GM23338 (cell line): ENCODE measurements at regions not wholly inside any gene's neighbourhood (a gene's known extent, or its start where the extent isn't known, plus 50 kb on each side); places are given as distances from the start of the nearest gene placed in this dataset.

Experiments used
- ATAC-seq: fragments of 200-7000 bp; cut with Tn5 transposase; 3 replicates; pipeline ENCODE4 v1.9.1; 2020
- DNase-seq: peaks from one replicate; pipeline ENCODE4 v3.0.0-alpha.2; 2015; ENCODE audit warnings: low spot score
- H2AFZ ChIP-seq: fragments of 200-600 bp; sonication (generic); 2 replicates; pipeline ENCODE4 v1.8.0; 2016; ENCODE audit warnings: antibody characterized with exemption, mild to moderate bottlenecking, moderate library complexity
- H3F3A ChIP-seq: fragments of 200-600 bp; sonication (generic); replicated peaks from 2 replicates; pipeline ENCODE4 v1.8.0; 2017; ENCODE audit warnings: antibody characterized with exemption, mixed run types, low read depth
- H3K27ac ChIP-seq: fragments of 200-600 bp; sonication (generic); 2 replicates; pipeline ENCODE4 v1.6.1; 2016; ENCODE audit warnings: low read depth
- H3K27me3 ChIP-seq: fragments of 200-600 bp; sonication (generic); 2 replicates; pipeline ENCODE4 v1.8.0; 2016; ENCODE audit warnings: mild to moderate bottlenecking, mixed run types, moderate library complexity; ENCODE audit not compliant: insufficient read depth
- H3K36me3 ChIP-seq: fragments of 200-600 bp; sonication (generic); 2 replicates; pipeline ENCODE4 v1.8.0; 2016; ENCODE audit warnings: mild to moderate bottlenecking; ENCODE audit not compliant: insufficient read depth
- H3K4me1 ChIP-seq: fragments of 200-600 bp; sonication (generic); 2 replicates; pipeline ENCODE4 v1.8.0; 2016; ENCODE audit warnings: mild to moderate bottlenecking, moderate library complexity; ENCODE audit not compliant: insufficient read depth
- H3K4me2 ChIP-seq: fragments of 200-600 bp; sonication (generic); 2 replicates; pipeline ENCODE4 v1.7.1; 2017; ENCODE audit warnings: mixed run types
- H3K4me3 ChIP-seq: fragments of 200-600 bp; sonication (generic); 2 replicates; pipeline ENCODE4 v1.6.1; 2016; ENCODE audit warnings: mixed run types
- H3K79me2 ChIP-seq: fragments of 200-600 bp; sonication (generic); replicated peaks from 2 replicates; pipeline ENCODE4 v1.8.0; 2017; ENCODE audit warnings: mild to moderate bottlenecking; ENCODE audit not compliant: insufficient read depth
- H3K9me2 ChIP-seq: fragments of 200-600 bp; sonication (generic); 2 replicates; pipeline ENCODE4 v1.8.0; 2017; ENCODE audit not compliant: insufficient read depth
- H4K20me1 ChIP-seq: fragments of 200-600 bp; sonication (generic); replicated peaks from 2 replicates; pipeline ENCODE4 v1.8.0; 2017; ENCODE audit warnings: mild to moderate bottlenecking; ENCODE audit not compliant: insufficient read depth
- H3K27ac Mint-ChIP-seq: 2 replicates; pipeline ENCODE4 v1.8.0; 2020; ENCODE audit warnings: inconsistent platforms, mild to moderate bottlenecking, moderate library complexity, mixed read lengths
- H3K27me3 Mint-ChIP-seq: 3 replicates; pipeline ENCODE4 v1.8.0; 2022; ENCODE audit warnings: low read depth, mild to moderate bottlenecking, moderate library complexity, mixed read lengths, inconsistent platforms; ENCODE audit not compliant: insufficient read depth, poor library complexity
- H3K36me3 Mint-ChIP-seq: 3 replicates; pipeline ENCODE4 v1.8.0; 2021; ENCODE audit warnings: low read depth, mild to moderate bottlenecking, inconsistent platforms, moderate library complexity, mixed read lengths
- H3K4me1 Mint-ChIP-seq: 3 replicates; pipeline ENCODE4 v1.8.0; 2020; ENCODE audit warnings: mild to moderate bottlenecking, inconsistent platforms, mixed read lengths
- H3K4me3 Mint-ChIP-seq: 3 replicates; pipeline ENCODE4 v1.8.0; 2021; ENCODE audit warnings: moderate library complexity, mild to moderate bottlenecking, inconsistent platforms, mixed read lengths
- H3K9me3 Mint-ChIP-seq: 3 replicates; pipeline ENCODE4 v1.8.0; 2020; ENCODE audit warnings: moderate library complexity, mild to moderate bottlenecking, inconsistent platforms, mixed read lengths
- ETS1 ChIP-seq: IDR thresholded peaks from 2 replicates; pipeline ENCODE4 v1.6.1; 2016; ENCODE audit warnings: antibody characterized with exemption
- EZH2 ChIP-seq: fragments of 200-600 bp; sonication (generic); IDR thresholded peaks from one replicate; pipeline ENCODE4 v1.8.0; 2017; ENCODE audit warnings: antibody characterized with exemption, mild to moderate bottlenecking, low read depth; ENCODE audit not compliant: unreplicated experiment
- JUNB ChIP-seq: IDR thresholded peaks from one replicate; pipeline ENCODE4 v1.6.1; 2016; ENCODE audit warnings: antibody characterized with exemption; ENCODE audit not compliant: unreplicated experiment
- POLR2AphosphoS5 ChIP-seq: IDR thresholded peaks from 2 replicates; pipeline ENCODE4 v1.6.1; 2016; ENCODE audit warnings: antibody characterized with exemption, low read depth
- ZNF114 ChIP-seq: fragments of 250-450 bp; sonication (Bioruptor Pico); IDR thresholded peaks from 2 replicates; pipeline ENCODE4 v1.5.0; 2020; ENCODE audit warnings: mild to moderate bottlenecking, moderate library complexity
- ZNF462 ChIP-seq: fragments of 250-450 bp; sonication (Bioruptor Pico); IDR thresholded peaks from 2 replicates; pipeline ENCODE4 v1.5.0; 2020; ENCODE audit warnings: mild to moderate bottlenecking, moderate library complexity

DNA sequence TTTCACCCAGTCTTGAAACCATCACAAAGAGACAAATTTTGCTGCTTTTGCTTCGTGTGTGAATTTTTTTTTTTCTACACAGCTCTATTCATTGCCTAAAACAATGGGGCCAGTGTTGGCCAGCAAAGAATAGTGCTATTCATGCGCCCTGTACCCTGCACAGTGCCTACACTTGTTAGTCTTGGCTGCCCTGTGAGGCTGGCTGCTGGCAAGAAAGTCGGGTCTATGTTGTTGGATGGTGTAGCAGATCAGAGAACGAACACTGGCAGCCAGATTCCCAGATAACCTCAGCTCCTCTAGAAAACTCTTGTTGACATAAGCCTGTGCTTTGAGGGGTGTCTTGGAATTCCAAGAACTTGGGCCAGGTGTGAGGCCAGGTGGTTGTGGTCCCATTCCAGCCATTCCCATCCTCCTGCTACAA lies 455.7 kb upstream of the TCF4 start:
- peak overlapping the region; percentile 34; the same call in 1 of the 2 replicates for H3K27ac ChIP-seq
- DNase-seq: peak; percentile 67

More for the DNA sequence above, 455.7 kb upstream of the TCF4 start:
- H3K27ac Mint-ChIP-seq: no peak overlapping the region
- no peaks in the 10 kb centered on the region for H3F3A ChIP-seq
- H3K4me3 Mint-ChIP-seq: no peak overlapping the region
- H2AFZ ChIP-seq: no peak overlapping the region
- peak; percentile 36; the same call in 1 of the 3 replicates for ATAC-seq
- H3K27me3 Mint-ChIP-seq: no peaks in the 10 kb centered on the region
- H3K9me3 Mint-ChIP-seq: peaks cover 9% of the 10 kb centered on the region
- H3K4me3 ChIP-seq: no peak overlapping the region
- H3K79me2 ChIP-seq: no peaks in the 10 kb centered on the region
- H3K4me1 Mint-ChIP-seq: peaks cover 9% of the 10 kb centered on the region; the same call in 2 of the 3 replicates
- peaks cover 7% of the 10 kb centered on the region; the same call in 2 of the 3 replicates for H3K36me3 Mint-ChIP-seq
- H4K20me1 ChIP-seq: no peaks in the 10 kb centered on the region
- H3K36me3 ChIP-seq: peaks cover 6% of the 10 kb centered on the region; the same call in 1 of the 2 replicates
- TF ChIP-seq POLR2AphosphoS5 (no peak), JUNB (no peak), ZNF114 (CRISPR knock-in tag) (no peak), EZH2 (no peak), ETS1 (no peak), ZNF462 (no peak)
- H3K9me2 ChIP-seq: peaks cover 3% of the 10 kb centered on the region; the same call in 1 of the 2 replicates
- no peaks in the 10 kb centered on the region for H3K27me3 ChIP-seq
- H3K4me2 ChIP-seq: no peak overlapping the region
- peaks cover 5% of the 10 kb centered on the region; the same call in 1 of the 2 replicates for H3K4me1 ChIP-seq
